ENCODE measurements at regions not wholly inside any gene's neighbourhood (a gene's known extent, or its start where the extent isn't known, plus 50 kb on each side); places are given as distances from the start of the nearest gene placed in this dataset.

GRCh38 chr1:4292861-4293260, 361.5 kb upstream of the AJAP1 start:
- DNase-seq = no peak

GRCh38 chr1:4298361-4299083, 355.9 kb upstream of the AJAP1 start:
- DNase-seq = no peak

DNA sequence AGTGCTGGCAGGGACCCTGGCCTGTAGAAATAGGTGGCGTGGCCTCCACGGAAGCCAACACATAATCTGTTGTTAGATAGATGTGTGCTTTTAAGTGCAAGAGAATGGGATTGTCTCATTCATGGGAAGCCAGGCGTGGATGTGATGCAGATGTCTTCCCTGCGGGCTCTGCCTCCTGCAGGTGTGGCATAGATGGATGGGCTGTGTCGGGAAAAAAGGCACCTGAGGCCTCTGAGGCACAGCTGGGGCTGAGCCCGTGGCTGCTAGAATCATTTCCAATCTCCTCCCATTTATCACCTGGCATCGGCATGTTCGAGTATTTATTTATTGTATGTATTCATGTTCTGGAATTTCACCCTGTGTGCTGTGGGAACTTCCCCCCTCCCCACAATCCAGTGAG, 353.4 kb upstream of the AJAP1 start:
- no peak for DNase-seq

DNA sequence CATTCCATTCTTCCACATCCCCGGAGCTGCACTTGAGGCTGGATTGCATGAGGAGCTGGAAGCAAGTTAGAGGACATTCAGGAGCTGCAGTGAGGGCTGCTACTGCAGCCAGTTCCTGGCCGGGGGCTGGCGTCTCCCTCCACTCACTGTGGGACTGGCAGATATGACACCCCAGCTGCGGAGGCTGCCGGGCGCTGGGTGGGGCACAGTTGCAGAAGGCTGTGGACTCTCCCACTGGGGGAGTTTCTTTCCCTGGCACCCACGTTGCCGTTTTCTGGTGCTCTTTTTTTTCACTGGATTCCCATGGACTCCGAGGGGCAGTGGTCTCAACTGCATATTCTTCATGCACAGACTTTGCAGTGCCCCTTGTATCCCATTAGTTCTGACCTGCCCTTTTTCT, 351.1 kb upstream of the AJAP1 start:
- no peak for DNase-seq

DNA sequence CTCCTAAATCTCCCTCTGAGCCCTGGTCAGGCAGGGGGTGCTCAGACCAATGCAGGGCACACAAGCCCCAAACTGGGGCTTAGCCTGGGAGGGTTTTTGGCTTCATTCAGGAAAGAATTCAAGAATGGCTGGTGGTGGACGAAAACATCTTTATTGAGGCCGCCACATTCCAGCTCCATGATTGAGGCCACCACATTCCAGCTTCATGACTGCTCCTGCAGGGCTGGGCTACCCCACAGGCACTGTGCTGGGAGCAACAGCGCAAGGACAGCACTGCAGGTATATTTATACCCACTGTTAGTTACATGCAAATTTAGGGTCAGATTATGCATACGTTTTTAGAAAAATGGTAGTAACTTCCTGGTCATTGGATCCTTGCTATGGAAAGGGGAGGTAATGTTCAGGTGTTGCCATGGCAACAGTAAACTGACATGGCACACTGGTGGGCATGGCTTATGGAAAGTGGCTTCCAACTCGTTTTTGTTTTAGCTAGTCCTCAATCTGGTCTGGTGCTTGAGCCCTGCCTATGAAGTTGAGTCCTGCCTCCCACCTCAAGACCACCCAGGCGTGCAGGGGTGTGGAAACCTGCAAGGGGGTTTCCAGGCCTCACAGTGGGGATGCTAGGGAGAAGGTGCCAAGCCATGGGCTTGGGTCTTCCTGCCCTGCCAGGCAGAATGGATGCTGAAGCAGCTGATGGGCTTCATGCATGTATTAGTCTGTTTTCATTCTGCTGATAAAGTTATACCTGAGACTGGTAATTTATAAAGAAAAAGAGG, 348.7 kb upstream of the AJAP1 start:
- DNase-seq = no peak

- DNase-seq = no peak
Measured at GRCh38 chr1:4306559-4307467, 347.6 kb upstream of the AJAP1 start.

GRCh38 chr1:4307468-4307845, 347.0 kb upstream of the AJAP1 start:
- no peak for DNase-seq

- DNase-seq = no peak
Measured at GRCh38 chr1:4307911-4308545, 346.4 kb upstream of the AJAP1 start.

GRCh38 chr1:4308806-4309205, 345.6 kb upstream of the AJAP1 start:
- no peak for DNase-seq

DNA sequence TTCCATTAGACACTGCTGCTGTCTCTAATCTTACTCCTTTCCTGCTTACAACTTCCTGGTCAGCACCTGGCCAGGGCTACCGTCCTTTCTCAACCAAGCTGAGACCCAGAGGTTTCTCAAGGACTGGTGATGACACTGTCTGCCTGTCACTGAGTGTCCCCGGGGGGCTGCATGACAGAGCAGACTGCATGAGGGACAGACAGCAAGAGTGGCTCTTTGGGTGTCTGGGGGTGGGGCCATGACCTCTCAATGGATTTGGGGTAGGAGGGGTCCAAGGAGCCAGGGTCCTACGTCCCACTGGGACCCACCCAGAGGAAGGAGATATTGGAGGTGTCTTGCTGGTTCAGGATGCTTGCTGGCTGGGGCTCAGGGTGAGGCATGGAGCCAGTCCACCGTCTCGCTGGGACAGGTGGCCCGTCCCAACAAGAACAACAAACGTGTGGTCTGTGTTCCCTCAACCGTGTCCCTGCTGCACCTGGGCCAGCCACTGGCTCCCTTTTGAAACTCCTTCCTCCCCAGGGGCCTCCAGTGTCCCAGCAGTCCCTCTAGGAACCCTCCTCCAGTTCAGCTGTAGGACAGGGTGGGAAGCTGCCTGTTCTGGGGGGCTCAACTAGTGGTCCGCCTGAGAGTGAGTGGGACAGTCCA, 344.6 kb upstream of the AJAP1 start:
- DNase-seq = no peak

DNA sequence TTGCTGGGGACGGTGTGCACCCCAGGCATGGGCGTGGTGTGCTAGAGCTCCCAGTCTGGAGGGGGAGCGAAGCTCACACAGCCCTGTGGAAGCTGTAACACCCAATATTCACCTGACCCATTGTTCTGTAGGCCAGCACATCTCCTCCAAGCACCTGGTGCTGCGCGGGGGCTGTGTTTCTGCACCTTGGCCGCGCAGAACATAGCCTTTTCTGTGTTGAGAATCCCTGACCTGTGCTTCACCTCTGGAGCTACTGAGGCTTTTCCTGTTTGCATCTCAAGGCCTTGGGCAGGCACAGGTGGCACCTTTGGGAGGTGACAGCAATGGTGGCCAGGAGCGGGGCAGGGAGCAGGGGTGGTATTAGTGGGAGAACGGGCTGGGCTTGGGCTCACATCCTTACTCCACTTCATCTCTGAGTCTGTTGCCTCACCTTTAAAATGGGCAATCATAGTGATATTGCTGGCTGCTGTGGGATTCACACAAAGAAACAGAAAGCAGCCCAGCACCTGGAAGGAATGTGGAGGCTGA, 343.9 kb upstream of the AJAP1 start:
- DNase-seq = no peak

GRCh38 chr1:4312024-4312423, 342.4 kb upstream of the AJAP1 start:
- no peak for DNase-seq

DNA sequence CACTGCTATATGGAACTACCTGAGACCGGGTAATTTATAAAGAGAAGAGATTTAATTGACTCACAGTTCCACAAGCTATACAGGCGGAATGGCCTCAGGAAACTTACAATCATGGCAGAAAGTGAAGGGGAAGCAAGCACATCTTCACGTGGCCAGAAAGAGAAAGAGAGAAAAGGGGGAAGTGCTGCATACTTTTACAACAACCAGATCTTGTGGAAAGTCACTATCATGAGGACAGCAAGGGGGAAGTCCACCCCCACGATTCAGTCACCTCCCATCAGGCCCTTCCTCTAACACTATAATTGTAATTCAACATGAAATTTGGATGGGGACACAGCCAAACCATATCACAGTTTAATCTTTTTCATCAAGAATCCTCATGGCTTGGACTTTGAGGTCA, 339.2 kb upstream of the AJAP1 start:
- no peak for DNase-seq

DNA sequence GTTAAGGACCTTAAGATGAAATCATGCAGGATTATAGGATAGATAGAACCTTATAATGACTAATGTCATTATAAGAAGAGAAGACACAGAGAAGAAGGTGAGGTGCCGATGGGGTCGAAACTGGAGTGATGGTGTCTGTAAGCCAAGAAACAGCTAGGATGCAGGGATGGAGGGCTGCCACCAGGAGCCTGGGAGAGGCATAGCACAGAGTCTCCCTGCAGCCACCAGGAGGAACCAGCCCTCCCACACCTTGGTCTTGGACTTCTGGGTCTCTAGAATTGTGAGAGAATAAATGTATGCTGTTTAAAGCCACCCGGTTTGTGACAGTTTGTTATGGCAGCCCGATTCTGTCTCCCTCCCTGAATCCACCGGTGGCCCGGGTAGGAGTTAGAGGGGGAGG, 337.2 kb upstream of the AJAP1 start:
- DNase-seq = no peak

GRCh38 chr1:4318720-4319119, 335.7 kb upstream of the AJAP1 start:
- no peak for DNase-seq

- no peak for DNase-seq
Measured at GRCh38 chr1:4319496-4319895, 334.9 kb upstream of the AJAP1 start.

DNA sequence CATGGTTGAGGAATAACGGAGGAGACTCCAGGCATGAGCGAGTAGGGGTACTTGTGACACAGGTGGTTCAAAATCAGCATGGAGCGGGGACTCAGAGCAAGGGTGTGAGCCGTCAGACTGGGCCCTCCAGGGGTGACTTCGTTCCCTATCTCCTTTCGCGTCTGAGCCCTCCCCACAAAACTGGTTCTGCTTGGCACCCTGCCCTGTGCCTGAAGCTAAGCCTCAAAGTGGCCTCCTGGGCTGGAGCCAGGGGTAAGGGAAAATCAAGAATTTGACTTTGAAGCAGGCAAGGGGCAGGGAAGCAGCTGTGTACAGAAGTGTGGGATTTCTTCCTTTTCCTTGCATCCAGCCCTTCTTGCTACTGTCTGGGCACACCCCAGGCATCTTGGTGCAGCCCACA, 331.5 kb upstream of the AJAP1 start:
- DNase-seq = no peak

GRCh38 chr1:4323309-4323708, 331.1 kb upstream of the AJAP1 start:
- DNase-seq = no peak

GRCh38 chr1:4324525-4324924, 329.9 kb upstream of the AJAP1 start:
- no peak for DNase-seq

GRCh38 chr1:4327142-4327541, 327.3 kb upstream of the AJAP1 start:
- no peak for DNase-seq

DNA sequence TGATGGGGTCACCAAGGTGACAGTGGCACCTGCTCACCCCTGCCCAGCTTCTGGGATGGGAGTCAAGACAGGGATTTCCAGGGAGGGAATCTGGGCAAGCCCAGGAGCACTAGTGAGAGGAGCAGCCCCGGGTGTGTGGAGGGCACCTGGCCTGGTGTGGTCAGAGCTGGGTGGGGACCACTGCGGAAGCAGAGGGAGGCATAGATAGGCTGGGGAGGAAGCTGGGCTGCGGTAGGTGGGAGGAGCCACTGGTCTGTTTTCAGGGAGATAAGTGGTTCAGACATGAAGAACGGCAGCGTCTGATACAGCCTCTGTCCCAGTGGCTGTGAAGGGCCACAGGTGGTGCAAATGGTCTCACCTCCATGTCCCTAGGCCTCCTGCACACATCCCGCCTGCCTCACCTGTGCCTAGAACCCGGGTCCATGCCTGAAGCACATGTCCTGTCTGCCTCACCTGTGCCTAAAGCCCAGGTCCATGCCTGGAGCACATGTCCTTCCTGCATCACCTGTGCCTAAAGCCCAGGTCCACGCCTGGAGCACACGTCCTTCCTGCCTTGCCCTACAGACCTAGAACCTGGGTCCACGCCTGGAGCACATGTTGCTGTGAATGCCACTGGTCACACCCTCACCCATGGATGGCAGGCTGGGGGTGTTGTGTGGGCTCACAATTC, 325.9 kb upstream of the AJAP1 start:
- no peak for DNase-seq
